Upper lobe of left lung (tissue), 6 donors: ENCODE measurements at regions not wholly inside any gene's neighbourhood (a gene's known extent, or its start where the extent isn't known, plus 50 kb on each side); places are given as distances from the start of the nearest gene placed in this dataset.

Experiments
- ATAC-seq, 2 donors: fragments of 200-7000 bp; cut with Tn5 transposase; one replicate each; pipeline ENCODE4 v1.9.1; 2022; ENCODE audit warnings: mild to moderate bottlenecking in 2 of 2, moderate library complexity in 2 of 2; ENCODE audit not compliant: low FRiP score in 2 of 2
- DNase-seq, 2 donors: peaks; one replicate each; pipeline ENCODE4 v3.0.0-alpha.2; 2019 to 2020
- H3K27ac ChIP-seq, 4 donors: fragments of 200-600 bp; sonication (generic); one replicate each; pipeline ENCODE4 v1.5.1; 2016 to 2019
- H3K27me3 ChIP-seq, 4 donors: fragments of 200-600 bp; sonication (generic); one replicate each; pipeline ENCODE4 v1.5.1; 2017 to 2019
- H3K36me3 ChIP-seq, 4 donors: fragments of 200-600 bp; sonication (generic); one replicate each; pipeline ENCODE4 v1.5.1; 2016 to 2019
- H3K4me1 ChIP-seq, 4 donors: fragments of 200-600 bp; sonication (generic); one replicate each; pipeline ENCODE4 v1.5.1; 2018 to 2019
- H3K4me3 ChIP-seq, 4 donors: fragments of 200-600 bp; sonication (generic); one replicate each; pipeline ENCODE4 v1.5.1; 2017 to 2019; ENCODE audit warnings: mild to moderate bottlenecking in 2 of 4, moderate library complexity in 1 of 4
- H3K9me3 ChIP-seq, 4 donors: fragments of 200-600 bp; sonication (generic); one replicate each; pipeline ENCODE4 v1.5.1; 2018 to 2019
- CTCF ChIP-seq, 6 experiments: fragments of 450-650 bp in 4 of 6; fragments of 200-600 bp in 2 of 6; sonication (generic) in 2 of 6; IDR thresholded peaks; one replicate each; pipeline ENCODE4 v1.5.1; 2016 to 2019; ENCODE audit warnings: antibody characterized with exemption in 6 of 6
- EP300 ChIP-seq, 4 donors: sonication (generic); formaldehyde crosslinking; IDR thresholded peaks; one replicate each; pipeline ENCODE4 v1.5.1; 2017; ENCODE audit warnings: antibody characterized with exemption in 4 of 4, control low read depth in 2 of 4
- POLR2A ChIP-seq, 4 donors: fragments of 450-650 bp; IDR thresholded peaks; one replicate each; pipeline ENCODE4 v1.5.1; 2016 to 2017; ENCODE audit warnings: antibody characterized with exemption in 4 of 4, mild to moderate bottlenecking in 2 of 4
- POLR2AphosphoS5 ChIP-seq, 2 donors: sonication (generic); formaldehyde crosslinking; IDR thresholded peaks; one replicate each; pipeline ENCODE4 v1.5.1; 2017; ENCODE audit warnings: antibody characterized with exemption in 2 of 2
- WGBS, 2 donors: methylation state at CpG; one replicate each; pipeline ENCODE4 v1.1.5; 2017 to 2018; 5-methylcytosine and 5-hydroxymethylcytosine counted together
- donor health status: DM: no; HTN: no; CAD: no; lungs with moderate emphysema.
- donor health status: DM: no; HTN: yes; CAD: no; lungs with severe emphysema.

- Histone ChIP-seq H3K36me3 (no peaks in the 10 kb centered on the region), H3K27me3 (no peaks in the 10 kb centered on the region), H3K27ac (no peak overlapping the region), H3K9me3 (no peaks in the 10 kb centered on the region), H3K4me3 (no peak overlapping the region), H3K4me1 (no peaks in the 10 kb centered on the region)
- DNase-seq (no peak), ATAC-seq (no peak)
- TF ChIP-seq POLR2AphosphoS5 (IDR thresholded peaks at IDR 0.05) (no peak), EP300 (IDR thresholded peaks at IDR 0.05) (no peak), CTCF (IDR thresholded peaks at IDR 0.05) (no peak), POLR2A (IDR thresholded peaks at IDR 0.05) (no peak)
- 86 to 96% methylated on average over 1 of the region's 1 CpG for WGBS, 2 donors
Measured at GRCh38 chr9:30579810-30580209, 1804.6 kb upstream of the ACO1 start.

- Histone ChIP-seq H3K4me1 (no peaks in the 10 kb centered on the region), H3K4me3 (no peak overlapping the region), H3K27me3 (no peaks in the 10 kb centered on the region), H3K9me3 (no peaks in the 10 kb centered on the region), H3K27ac (no peak overlapping the region), H3K36me3 (no peaks in the 10 kb centered on the region)
- TF ChIP-seq EP300 (IDR thresholded peaks at IDR 0.05) (no peak), POLR2AphosphoS5 (IDR thresholded peaks at IDR 0.05) (no peak), POLR2A (IDR thresholded peaks at IDR 0.05) (no peak), CTCF (IDR thresholded peaks at IDR 0.05) (no peak)
- DNase-seq (no peak), ATAC-seq (no peak)
- WGBS, 2 donors, result 60 to 71% methylated on average over 2 of the region's 2 CpGs
Measured at GRCh38 chr9:30582240-30582639, 1802.2 kb upstream of the ACO1 start.

- ATAC-seq, result no peak
- TF ChIP-seq EP300 (IDR thresholded peaks at IDR 0.05) (no peak), CTCF (IDR thresholded peaks at IDR 0.05) (no peak), POLR2AphosphoS5 (IDR thresholded peaks at IDR 0.05) (no peak), POLR2A (IDR thresholded peaks at IDR 0.05) (no peak)
- H3K27me3 ChIP-seq, result no peaks in the 10 kb centered on the region
- H3K36me3 ChIP-seq, result no peaks in the 10 kb centered on the region
- H3K4me3 ChIP-seq, result no peak overlapping the region
- no peaks in the 10 kb centered on the region for H3K9me3 ChIP-seq
- no peak overlapping the region for H3K27ac ChIP-seq
- H3K4me1 ChIP-seq, result no peaks in the 10 kb centered on the region
- 30 to 64% methylated on average over 2 of the region's 2 CpGs for WGBS, 2 donors
- DNase-seq, result no peak
Measured at GRCh38 chr9:30584559-30584958, 1799.9 kb upstream of the ACO1 start.

- no peak overlapping the region for H3K27ac ChIP-seq
- no peak overlapping the region for H3K4me3 ChIP-seq
- WGBS, 2 donors, result 48 to 78% methylated on average over 1 of the region's 1 CpG
- H3K9me3 ChIP-seq, result no peaks in the 10 kb centered on the region
- TF ChIP-seq POLR2AphosphoS5 (IDR thresholded peaks at IDR 0.05) (no peak), POLR2A (IDR thresholded peaks at IDR 0.05) (no peak), EP300 (IDR thresholded peaks at IDR 0.05) (no peak)
- no peak for DNase-seq
- H3K27me3 ChIP-seq, result no peaks in the 10 kb centered on the region
- H3K4me1 ChIP-seq, result no peaks in the 10 kb centered on the region
- ATAC-seq, result no peak
- no peaks in the 10 kb centered on the region for H3K36me3 ChIP-seq
Measured at GRCh38 chr9:30591461-30591860, 1793.0 kb upstream of the ACO1 start.

- no peaks in the 10 kb centered on the region for H3K4me1 ChIP-seq
- no peak overlapping the region for H3K4me3 ChIP-seq
- no peaks in the 10 kb centered on the region for H3K27me3 ChIP-seq
- no peak overlapping the region for H3K27ac ChIP-seq
- WGBS, 2 donors, result 86 to 89% methylated on average over 2 of the region's 2 CpGs
- no peaks in the 10 kb centered on the region for H3K9me3 ChIP-seq
- DNase-seq, result no peak
- no peak for TF ChIP-seq EP300 (IDR thresholded peaks at IDR 0.05)
- no peak for TF ChIP-seq POLR2A (IDR thresholded peaks at IDR 0.05)
- no peak for TF ChIP-seq CTCF (IDR thresholded peaks at IDR 0.05)
- TF ChIP-seq POLR2AphosphoS5 (IDR thresholded peaks at IDR 0.05), result no peak
- ATAC-seq, result no peak
- H3K36me3 ChIP-seq, result no peaks in the 10 kb centered on the region
Measured at GRCh38 chr9:30597608-30598007, 1786.8 kb upstream of the ACO1 start.
